Mucosa of rectum (tissue), 2 donors: ENCODE measurements at regions not wholly inside any gene's neighbourhood (a gene's known extent, or its start where the extent isn't known, plus 50 kb on each side); places are given as distances from the start of the nearest gene placed in this dataset.
"Not testable (repeated sequence)": the region's sequence is repeated elsewhere in the genome, so short reads cannot be mapped to it uniquely, and the experiment has no call there.

ENCODE experiments used
- H3K27ac ChIP-seq, 2 donors: one replicate each; pipeline ENCODE4 v1.7.0; 2013; ENCODE audit warnings: inconsistent platforms in 2 of 2, low read depth in 2 of 2, low read length in 2 of 2
- H3K27me3 ChIP-seq, 2 donors: one replicate each; pipeline ENCODE4 v1.7.0; 2013; ENCODE audit warnings: low read length in 2 of 2; ENCODE audit not compliant: control insufficient read depth in 2 of 2, insufficient read depth in 2 of 2
- H3K36me3 ChIP-seq, 2 donors: one replicate each; pipeline ENCODE4 v1.7.0; 2013; ENCODE audit warnings: low read length in 2 of 2; ENCODE audit not compliant: control insufficient read depth in 2 of 2, insufficient read depth in 2 of 2
- H3K4me1 ChIP-seq, 2 donors: one replicate each; pipeline ENCODE4 v1.7.0; 2013; ENCODE audit warnings: low read length in 2 of 2, mild to moderate bottlenecking in 1 of 2; ENCODE audit not compliant: control insufficient read depth in 2 of 2, insufficient read depth in 2 of 2
- H3K4me3 ChIP-seq, 2 donors: one replicate each; pipeline ENCODE4 v1.7.0; 2013; ENCODE audit warnings: low read length in 2 of 2
- H3K9ac ChIP-seq, 2 donors: one replicate each; pipeline ENCODE4 v1.7.0; 2013; ENCODE audit warnings: low read length in 2 of 2, low read depth in 1 of 2, mild to moderate bottlenecking in 1 of 2
- H3K9me3 ChIP-seq, 2 donors: one replicate each; pipeline ENCODE4 v1.7.0; 2013; ENCODE audit warnings: low read length in 2 of 2; ENCODE audit not compliant: control insufficient read depth in 2 of 2
- donor health status: healthy.
- donor health status: Normal muscosa, but diverticular disease.

DNA sequence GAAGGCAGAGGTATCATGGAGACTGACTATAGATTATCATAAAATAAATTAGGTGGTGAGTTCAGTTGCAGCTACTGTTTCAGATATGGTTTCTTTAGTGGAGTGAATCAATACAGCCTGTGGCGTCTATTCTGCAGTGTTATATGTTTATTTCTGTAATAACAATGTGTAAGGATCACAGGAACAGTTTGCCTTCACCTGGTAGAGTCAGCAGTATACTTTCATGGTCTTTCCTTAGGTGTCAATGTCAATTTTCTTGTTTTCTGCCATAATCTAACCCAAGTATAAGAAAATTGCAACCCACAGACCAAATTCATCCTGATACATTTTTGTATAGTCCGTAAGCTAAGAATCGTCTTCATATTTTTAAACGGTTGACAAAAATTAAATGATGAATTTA is 140.4 kb upstream of the ATF7IP start:
- Histone ChIP-seq H3K27me3 (no peaks in the 10 kb centered on the region), H3K9ac (no peak overlapping the region), H3K36me3 (no peaks in the 10 kb centered on the region), H3K4me3 (no peak overlapping the region), H3K27ac (no peak overlapping the region), H3K9me3 (peaks cover 0 to 3% of the 10 kb centered on the region in 2 donors), H3K4me1 (no peaks in the 10 kb centered on the region)

DNA sequence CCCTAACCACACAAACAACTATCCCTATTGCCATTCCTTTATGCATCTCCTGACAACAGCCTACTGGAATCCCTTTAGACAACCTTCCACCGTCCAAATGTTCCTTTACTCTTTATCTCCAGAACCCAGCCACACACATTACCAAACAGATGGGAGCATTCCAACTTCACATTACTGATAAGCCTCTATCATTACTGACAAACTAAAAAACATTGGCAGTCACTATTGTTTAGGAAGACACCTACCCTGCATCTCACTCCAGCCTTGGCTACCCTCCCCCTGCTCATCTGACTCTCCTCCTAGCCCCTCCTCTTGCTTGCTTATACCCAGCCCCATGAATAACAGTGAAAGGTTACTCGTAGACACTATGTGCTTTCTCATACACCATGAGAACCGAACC is 130.3 kb upstream of the ATF7IP start:
- H3K4me3 ChIP-seq, H3K9me3 ChIP-seq, H3K9ac ChIP-seq, H3K27me3 ChIP-seq, H3K27ac ChIP-seq, H3K36me3 ChIP-seq: not testable (repeated sequence)
- H3K4me1 ChIP-seq, result peaks cover 0 to 11% of the 10 kb centered on the region in 2 donors

DNA sequence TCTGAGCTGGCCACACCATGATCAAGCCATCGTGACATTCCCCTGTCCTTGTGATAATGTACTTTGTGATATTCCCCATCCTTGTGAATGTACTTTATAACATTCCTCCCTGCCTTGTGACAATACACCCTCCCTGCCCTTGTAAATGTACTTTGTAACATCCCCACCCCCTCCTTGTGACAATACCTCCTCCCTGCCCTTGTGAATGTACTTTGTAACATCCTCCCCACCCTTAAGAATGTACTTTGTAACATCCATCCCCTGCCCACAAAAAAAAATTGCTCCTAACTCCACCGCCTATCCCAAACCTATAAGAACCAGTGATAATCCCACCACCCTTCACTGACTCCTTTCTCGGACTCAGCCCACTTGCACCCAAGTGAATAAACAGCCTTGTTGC is 128.8 kb upstream of the ATF7IP start:
- H3K9me3 ChIP-seq, H3K27ac ChIP-seq, H3K27me3 ChIP-seq, H3K9ac ChIP-seq, H3K36me3 ChIP-seq, H3K4me3 ChIP-seq: not testable (repeated sequence)
- H3K4me1 ChIP-seq, result peaks cover 0 to 11% of the 10 kb centered on the region in 2 donors

DNA sequence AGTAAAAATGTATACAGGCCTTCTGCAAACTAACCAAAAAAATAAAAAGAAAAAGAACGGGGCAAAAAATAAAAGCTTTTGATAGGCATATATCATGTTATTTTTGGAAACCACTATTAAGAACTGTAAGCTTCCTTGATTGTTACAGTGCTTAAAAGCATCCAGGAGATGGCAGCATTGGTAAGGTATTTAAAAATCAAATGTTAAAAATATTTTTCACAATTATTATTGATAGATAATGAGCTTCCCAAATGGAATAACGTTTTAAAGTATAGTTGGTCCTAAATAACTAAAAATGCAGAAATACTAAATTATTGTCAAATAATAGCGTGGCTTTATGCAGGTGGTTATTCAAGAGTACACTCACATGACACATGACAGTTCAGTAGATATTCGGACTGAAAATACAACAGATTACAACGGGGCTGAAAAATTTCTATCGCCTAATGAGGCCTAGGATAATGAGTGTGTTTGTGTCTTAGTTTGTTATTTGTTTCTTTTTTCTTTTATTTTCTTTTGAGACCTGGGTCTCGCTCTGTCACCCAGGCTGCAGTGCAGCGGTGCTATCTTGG is 127.2 kb upstream of the ATF7IP start:
- Histone ChIP-seq H3K36me3 (no peaks in the 10 kb centered on the region), H3K27ac (no peak overlapping the region), H3K4me3 (no peak overlapping the region)

DNA sequence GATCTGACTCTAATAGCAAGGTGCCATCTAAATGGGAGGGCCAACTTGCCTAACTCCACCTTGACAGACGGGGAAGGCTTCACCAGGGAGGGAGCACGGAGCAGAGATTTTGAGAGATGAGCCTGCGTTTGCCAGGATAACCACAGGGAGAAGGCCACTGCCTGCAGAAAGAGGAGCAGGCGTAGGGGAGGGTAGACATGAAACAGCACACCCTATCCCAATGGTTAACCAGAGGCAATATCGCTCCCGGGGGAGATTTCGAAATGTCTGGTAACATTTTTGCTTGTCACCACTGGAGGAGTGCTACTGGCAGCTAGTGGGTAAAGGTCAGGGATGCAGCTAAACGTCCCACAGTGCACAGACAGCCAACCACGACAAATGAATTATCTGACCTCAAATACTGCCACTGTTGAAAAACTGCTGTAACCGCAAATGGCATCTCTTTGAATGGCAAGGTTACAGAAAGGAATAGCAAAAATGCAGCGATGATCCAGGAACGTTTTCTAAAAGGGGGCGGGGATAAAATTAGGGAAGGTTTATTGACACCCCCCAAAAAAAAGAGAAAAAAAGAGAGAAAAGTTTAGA is 126.0 kb upstream of the ATF7IP start:
- Histone ChIP-seq H3K9ac (peak overlapping the region; percentile 5 to 30), H3K27ac (peak overlapping the region; percentile 67 to 77), H3K4me1 (peaks cover 0 to 7% of the 10 kb centered on the region in 2 donors), H3K4me3 (peak overlapping the region; percentile 1 to 58), H3K27me3 (no peaks in the 10 kb centered on the region), H3K36me3 (no peaks in the 10 kb centered on the region), H3K9me3 (peaks cover 4 to 6% of the 10 kb centered on the region in 2 donors)

More for the DNA sequence above, 127.2 kb upstream of the ATF7IP start:
- no peaks in the 10 kb centered on the region for H3K27me3 ChIP-seq
- H3K9me3 ChIP-seq, result no peaks in the 10 kb centered on the region
- H3K9ac ChIP-seq, result no peak overlapping the region
- H3K4me1 ChIP-seq, result peaks cover 0 to 11% of the 10 kb centered on the region in 2 donors

DNA sequence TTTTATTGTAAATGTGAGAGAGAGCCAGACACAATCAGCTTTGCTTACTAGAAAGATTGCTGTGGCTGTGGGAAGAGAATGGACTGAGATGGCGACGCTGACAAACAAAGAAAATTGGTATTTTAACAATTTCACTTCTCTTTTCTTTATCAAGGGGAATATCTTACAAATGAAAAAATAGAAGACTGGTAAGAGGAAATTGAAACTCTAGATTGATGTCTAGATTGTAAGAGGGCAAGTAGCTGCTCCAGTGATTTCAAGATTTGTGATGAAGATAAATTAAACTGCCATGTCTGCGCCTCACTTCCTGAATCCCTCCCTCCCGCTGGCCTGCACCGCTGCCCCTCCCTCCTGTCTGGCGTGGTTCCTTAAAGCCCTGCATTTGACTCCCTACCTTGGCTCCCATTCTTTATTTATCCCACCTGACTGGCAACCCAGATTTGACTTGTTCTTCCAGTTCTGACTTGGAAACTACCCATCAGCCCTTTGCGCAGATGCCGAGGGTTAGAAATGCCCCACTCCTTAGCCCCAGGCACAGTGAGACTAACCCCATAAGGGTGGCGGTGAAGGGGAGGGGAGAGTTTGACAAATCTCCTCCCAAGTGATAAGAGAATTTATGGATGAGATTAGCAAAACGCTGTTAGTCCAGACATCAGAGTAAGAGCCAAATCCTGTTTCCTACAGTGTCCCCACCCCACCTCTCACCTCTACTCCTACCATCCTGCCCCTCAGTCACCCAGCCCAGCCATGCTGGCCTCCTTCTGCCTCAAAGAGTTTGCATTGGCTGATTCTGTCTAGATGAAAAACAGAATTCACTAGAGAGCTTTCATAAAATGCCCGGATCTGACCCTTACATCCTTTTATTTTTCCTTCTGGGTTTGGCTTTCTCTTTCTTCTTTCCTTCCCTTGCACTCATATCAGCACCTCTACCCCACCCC is 125.3 kb upstream of the ATF7IP start:
- H3K27ac ChIP-seq, result peak overlapping the region; percentile 67 to 77
- H3K4me3 ChIP-seq, result peak overlapping the region; percentile 17 to 58
- peak overlapping the region; percentile 29 to 47 for H3K9ac ChIP-seq

DNA sequence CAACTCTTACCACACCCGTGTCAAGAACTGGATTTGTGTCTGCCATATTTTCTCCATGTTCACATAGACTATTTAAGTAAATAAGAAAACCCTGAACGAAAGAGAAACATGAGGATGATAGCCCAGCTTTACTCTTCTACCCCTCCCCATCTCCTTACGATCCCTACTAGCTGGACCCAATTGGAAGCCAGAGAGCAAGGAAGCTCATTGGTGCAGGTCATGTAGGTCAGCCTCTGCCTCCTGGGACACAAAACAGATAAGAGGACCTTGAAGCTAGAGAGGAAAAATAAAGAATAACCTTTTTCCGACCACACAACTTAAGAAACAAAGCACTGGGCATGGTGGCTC is 124.6 kb upstream of the ATF7IP start:
- Histone ChIP-seq H3K4me1 (peaks cover 0 to 7% of the 10 kb centered on the region in 2 donors), H3K9me3 (peaks cover 4 to 6% of the 10 kb centered on the region in 2 donors), H3K9ac (no peak overlapping the region), H3K36me3 (no peaks in the 10 kb centered on the region), H3K4me3 (no peak overlapping the region), H3K27ac (peak overlapping the region; percentile 67 to 77), H3K27me3 (no peaks in the 10 kb centered on the region)

More for the DNA sequence above, 125.3 kb upstream of the ATF7IP start:
- peaks cover 4 to 6% of the 10 kb centered on the region in 2 donors for H3K9me3 ChIP-seq
- peaks cover 0 to 7% of the 10 kb centered on the region in 2 donors for H3K4me1 ChIP-seq
- no peaks in the 10 kb centered on the region for H3K27me3 ChIP-seq
- no peaks in the 10 kb centered on the region for H3K36me3 ChIP-seq

DNA sequence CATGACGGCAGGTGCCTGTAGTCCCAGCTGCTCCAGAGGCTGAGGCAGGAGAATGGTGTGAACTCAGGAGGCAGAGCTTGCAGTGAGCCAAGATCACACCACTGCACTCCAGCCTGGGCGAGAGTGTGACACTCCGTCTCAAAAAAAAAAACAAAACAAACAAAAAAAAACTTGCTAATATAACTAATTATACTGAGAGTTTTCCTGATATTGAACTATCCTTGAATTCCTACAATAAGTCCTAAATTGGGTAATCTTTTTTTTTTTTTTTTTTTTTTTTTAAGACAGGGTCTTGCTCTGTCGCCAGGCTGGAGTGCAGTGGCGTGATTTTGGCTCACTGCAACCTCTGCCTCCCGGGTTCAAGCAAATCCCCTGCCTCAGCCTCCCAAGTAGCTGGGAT is 122.7 kb upstream of the ATF7IP start:
- not testable (repeated sequence) for H3K4me1 ChIP-seq, H3K9ac ChIP-seq, H3K27me3 ChIP-seq, H3K36me3 ChIP-seq, H3K27ac ChIP-seq, H3K9me3 ChIP-seq, H3K4me3 ChIP-seq

DNA sequence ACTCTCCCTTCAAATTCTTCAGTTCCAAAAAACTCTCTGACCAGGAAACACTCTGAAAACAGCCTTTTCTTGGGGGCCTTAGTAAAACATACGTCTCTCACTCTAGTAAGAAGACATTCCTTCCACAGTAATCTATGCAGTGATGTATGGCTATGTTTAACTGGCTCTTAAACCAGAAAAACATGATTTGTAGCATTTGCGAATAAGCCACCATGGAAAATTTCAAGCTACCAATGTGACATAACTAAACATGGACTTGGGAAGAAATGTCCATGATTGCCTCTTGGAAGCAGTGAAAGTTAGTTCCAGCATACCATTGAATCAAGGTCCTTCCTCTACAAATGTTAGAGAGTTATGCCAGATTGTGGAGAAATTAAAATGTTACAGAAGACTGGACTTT is 121.5 kb upstream of the ATF7IP start:
- no peaks in the 10 kb centered on the region for H3K36me3 ChIP-seq
- no peak overlapping the region for H3K27ac ChIP-seq
- H3K4me3 ChIP-seq, result no peak overlapping the region
- no peaks in the 10 kb centered on the region for H3K27me3 ChIP-seq
- peaks cover 0 to 5% of the 10 kb centered on the region in 2 donors for H3K4me1 ChIP-seq
- H3K9ac ChIP-seq, result no peak overlapping the region
- H3K9me3 ChIP-seq, result peaks cover 4 to 6% of the 10 kb centered on the region in 2 donors
